ENCODE measurements at regions not wholly inside any gene's neighbourhood (a gene's known extent, or its start where the extent isn't known, plus 50 kb on each side); places are given as distances from the start of the nearest gene placed in this dataset.

DNA sequence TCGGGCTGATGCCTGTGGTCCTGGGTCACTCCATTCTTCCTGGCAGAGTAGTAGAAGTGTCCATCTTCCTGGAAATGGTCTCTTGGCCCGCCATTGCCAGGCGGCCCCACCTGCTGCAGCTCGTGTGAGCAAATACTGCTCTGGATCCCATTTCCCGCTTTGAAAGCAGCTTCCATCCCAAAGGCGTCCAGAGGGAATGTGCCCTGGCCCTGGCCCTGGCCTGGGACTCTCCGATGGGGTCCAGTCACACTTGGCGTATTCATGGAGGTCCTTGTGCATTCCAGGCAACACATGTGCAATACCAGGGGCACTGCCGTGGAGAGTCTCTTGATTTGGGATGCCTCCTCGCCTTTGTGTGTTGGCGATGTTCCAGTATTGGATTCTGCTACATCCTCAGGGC, 111.1 kb downstream of the SNRPN start:
- Mint-ChIP-seq H3K4me3 (no peak overlapping the region), H3K4me1 (no peaks in the 10 kb centered on the region), H3K27ac (no peak overlapping the region), H3K9me3 (peaks cover 100% of the 10 kb centered on the region), H3K27me3 (ENCODE audit: low read depth) (peaks cover 23% of the 10 kb centered on the region), H3K36me3 (ENCODE audit: low read depth) (peaks cover 100% of the 10 kb centered on the region)
- TF ChIP-seq, protein P1, sequence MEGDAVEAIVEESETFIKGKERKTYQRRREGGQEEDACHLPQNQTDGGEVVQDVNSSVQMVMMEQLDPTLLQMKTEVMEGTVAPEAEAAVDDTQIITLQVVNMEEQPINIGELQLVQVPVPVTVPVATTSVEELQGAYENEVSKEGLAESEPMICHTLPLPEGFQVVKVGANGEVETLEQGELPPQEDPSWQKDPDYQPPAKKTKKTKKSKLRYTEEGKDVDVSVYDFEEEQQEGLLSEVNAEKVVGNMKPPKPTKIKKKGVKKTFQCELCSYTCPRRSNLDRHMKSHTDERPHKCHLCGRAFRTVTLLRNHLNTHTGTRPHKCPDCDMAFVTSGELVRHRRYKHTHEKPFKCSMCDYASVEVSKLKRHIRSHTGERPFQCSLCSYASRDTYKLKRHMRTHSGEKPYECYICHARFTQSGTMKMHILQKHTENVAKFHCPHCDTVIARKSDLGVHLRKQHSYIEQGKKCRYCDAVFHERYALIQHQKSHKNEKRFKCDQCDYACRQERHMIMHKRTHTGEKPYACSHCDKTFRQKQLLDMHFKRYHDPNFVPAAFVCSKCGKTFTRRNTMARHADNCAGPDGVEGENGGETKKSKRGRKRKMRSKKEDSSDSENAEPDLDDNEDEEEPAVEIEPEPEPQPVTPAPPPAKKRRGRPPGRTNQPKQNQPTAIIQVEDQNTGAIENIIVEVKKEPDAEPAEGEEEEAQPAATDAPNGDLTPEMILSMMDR (IDR thresholded peaks at IDR 0.05; ENCODE audit: unreplicated experiment in 3 of 3) = no peak

- TF ChIP-seq, protein P1 (IDR thresholded peaks at IDR 0.05; ENCODE audit: unreplicated experiment in 3 of 3) = no peak
- H3K36me3 Mint-ChIP-seq (ENCODE audit: low read depth) = peaks cover 100% of the 10 kb centered on the region
- peaks cover 100% of the 10 kb centered on the region for H3K9me3 Mint-ChIP-seq
- H3K4me3 Mint-ChIP-seq = no peak overlapping the region
- peaks cover 23% of the 10 kb centered on the region for H3K27me3 Mint-ChIP-seq (ENCODE audit: low read depth)
- H3K27ac Mint-ChIP-seq = no peak overlapping the region
- H3K4me1 Mint-ChIP-seq = no peaks in the 10 kb centered on the region
Measured at GRCh38 chr15:25066708-25067107, 111.9 kb downstream of the SNRPN start.

- Mint-ChIP-seq H3K9me3 (peaks cover 100% of the 10 kb centered on the region), H3K27ac (no peak overlapping the region), H3K4me3 (no peak overlapping the region), H3K36me3 (ENCODE audit: low read depth) (peaks cover 100% of the 10 kb centered on the region), H3K27me3 (ENCODE audit: low read depth) (peaks cover 23% of the 10 kb centered on the region), H3K4me1 (no peaks in the 10 kb centered on the region)
- TF ChIP-seq, protein P1 (IDR thresholded peaks at IDR 0.05; ENCODE audit: unreplicated experiment in 3 of 3) = no peak
Measured at GRCh38 chr15:25067725-25068309, 113.0 kb downstream of the SNRPN start.

DNA sequence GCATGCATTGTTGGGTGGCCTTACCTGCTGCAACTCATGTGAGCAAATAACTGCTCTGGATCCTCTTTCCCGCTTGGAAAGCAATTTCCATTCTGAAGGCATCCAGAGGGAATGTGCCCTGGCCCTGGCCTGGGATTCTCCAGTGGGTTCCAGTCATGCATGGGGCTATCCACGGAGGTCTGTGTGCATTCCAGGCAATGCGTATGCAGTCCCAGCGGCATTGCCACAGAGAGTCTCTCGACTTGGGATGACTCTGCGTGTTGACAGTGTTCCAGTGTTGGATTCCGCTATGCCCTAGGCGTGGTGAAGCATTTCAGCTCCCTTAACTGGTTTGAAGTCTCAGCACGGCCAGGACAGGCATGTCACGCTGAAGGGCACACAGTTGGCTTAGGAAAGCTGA, 113.9 kb downstream of the SNRPN start:
- TF ChIP-seq, protein P1 (IDR thresholded peaks at IDR 0.05; ENCODE audit: unreplicated experiment in 3 of 3) = no peak

GRCh38 chr15:25070353-25070963, 115.7 kb downstream of the SNRPN start:
- H3K4me3 Mint-ChIP-seq = no peak overlapping the region
- peaks cover 100% of the 10 kb centered on the region for H3K36me3 Mint-ChIP-seq (ENCODE audit: low read depth)
- no peak overlapping the region for H3K27ac Mint-ChIP-seq
- H3K27me3 Mint-ChIP-seq (ENCODE audit: low read depth) = peaks cover 19% of the 10 kb centered on the region
- peaks cover 98% of the 10 kb centered on the region for H3K9me3 Mint-ChIP-seq
- H3K4me1 Mint-ChIP-seq = no peaks in the 10 kb centered on the region
- TF ChIP-seq, protein P1 (IDR thresholded peaks at IDR 0.05; ENCODE audit: unreplicated experiment in 3 of 3) = no peak

More for the DNA sequence above, 113.9 kb downstream of the SNRPN start:
- Mint-ChIP-seq H3K4me1 (no peaks in the 10 kb centered on the region), H3K27me3 (ENCODE audit: low read depth) (peaks cover 17% of the 10 kb centered on the region), H3K4me3 (no peak overlapping the region), H3K9me3 (peaks cover 100% of the 10 kb centered on the region), H3K27ac (no peak overlapping the region), H3K36me3 (ENCODE audit: low read depth) (peaks cover 100% of the 10 kb centered on the region)
